Epithelial cell of proximal tubule (primary cell): ENCODE measurements at regions not wholly inside any gene's neighbourhood (a gene's known extent, or its start where the extent isn't known, plus 50 kb on each side); places are given as distances from the start of the nearest gene placed in this dataset.
A peak's percentile ranks its signal among the peaks of the same experiment; 100 is the strongest.

ENCODE experiments used
- DNase-seq: peaks from one replicate; pipeline ENCODE4 v3.0.0-alpha.2; 2011; ENCODE audit warnings: low read depth
- H3K4me3 ChIP-seq: 2 replicates; pipeline ENCODE4 v1.5.1; 2011; ENCODE audit warnings: low read depth, mild to moderate bottlenecking, low read length
- TF ChIP-seq, protein P1 (sequence below): conservative IDR thresholded peaks from 2 replicates; pipeline ENCODE4 v1.5.1; 2012; ENCODE audit warnings: low read depth, mild to moderate bottlenecking, low read length

DNA sequence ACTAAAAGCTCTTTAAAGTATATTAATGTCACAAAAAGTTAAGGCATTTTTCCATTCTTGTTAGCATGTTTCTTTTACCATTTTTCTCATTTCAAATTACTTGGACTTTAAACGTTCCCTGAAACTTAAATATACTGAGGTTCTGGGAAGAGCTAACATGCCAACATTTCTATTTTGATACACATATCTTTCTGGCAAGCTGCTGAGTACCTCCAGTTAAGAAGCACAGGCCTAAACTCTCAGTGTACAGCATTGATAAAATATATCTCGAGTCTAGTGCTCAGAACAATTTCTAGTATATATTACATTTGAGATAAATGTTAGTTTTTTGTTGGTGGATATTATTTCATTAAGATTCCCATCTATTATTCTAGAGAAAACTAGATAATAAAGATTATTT, 612.9 kb upstream of the KCND2 start:
- no peak overlapping the region for H3K4me3 ChIP-seq
- TF ChIP-seq, protein P1, sequence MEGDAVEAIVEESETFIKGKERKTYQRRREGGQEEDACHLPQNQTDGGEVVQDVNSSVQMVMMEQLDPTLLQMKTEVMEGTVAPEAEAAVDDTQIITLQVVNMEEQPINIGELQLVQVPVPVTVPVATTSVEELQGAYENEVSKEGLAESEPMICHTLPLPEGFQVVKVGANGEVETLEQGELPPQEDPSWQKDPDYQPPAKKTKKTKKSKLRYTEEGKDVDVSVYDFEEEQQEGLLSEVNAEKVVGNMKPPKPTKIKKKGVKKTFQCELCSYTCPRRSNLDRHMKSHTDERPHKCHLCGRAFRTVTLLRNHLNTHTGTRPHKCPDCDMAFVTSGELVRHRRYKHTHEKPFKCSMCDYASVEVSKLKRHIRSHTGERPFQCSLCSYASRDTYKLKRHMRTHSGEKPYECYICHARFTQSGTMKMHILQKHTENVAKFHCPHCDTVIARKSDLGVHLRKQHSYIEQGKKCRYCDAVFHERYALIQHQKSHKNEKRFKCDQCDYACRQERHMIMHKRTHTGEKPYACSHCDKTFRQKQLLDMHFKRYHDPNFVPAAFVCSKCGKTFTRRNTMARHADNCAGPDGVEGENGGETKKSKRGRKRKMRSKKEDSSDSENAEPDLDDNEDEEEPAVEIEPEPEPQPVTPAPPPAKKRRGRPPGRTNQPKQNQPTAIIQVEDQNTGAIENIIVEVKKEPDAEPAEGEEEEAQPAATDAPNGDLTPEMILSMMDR, result no peak
- DNase-seq, result no peak

DNA sequence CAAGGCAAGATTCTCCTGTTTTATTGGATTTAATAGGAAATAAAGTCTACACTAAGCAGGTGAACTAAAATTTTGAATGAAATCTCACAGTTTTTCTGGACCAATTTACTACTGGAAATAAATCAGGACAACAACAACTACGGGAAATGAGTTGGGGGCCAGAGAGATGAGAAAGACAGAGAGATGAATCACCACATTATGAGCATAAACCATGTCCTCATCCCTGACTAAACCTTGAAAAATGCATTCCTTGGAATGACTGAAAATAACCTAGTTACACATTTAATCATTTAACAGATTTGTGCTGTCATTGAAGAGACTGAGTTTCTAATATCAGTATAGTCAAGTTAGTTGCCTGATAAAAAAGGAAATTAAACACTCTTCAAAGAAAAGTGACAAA, 608.4 kb upstream of the KCND2 start:
- TF ChIP-seq, protein P1, result no peak
- peak; percentile 80 for DNase-seq
- no peak overlapping the region for H3K4me3 ChIP-seq

DNA sequence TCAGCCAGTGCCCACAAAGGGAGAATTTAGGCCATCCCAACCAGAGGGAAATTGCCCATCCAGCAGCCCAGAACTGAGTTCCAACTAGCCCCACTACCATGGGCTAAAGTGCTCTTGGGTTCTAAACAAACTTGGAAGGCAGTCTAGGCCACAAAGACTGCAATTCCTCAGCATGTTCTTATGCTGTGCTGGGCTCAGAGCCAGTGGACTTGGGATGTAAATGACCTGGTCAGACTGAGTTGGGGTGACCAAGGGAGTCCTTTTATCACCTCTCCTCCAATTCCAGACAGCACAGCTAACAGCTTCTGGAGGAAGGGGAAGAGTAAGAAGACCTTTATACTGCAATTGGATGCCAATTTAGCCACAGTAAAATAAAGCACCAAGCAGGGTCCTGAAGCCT, 607.2 kb upstream of the KCND2 start:
- H3K4me3 ChIP-seq, result no peak overlapping the region
- DNase-seq, result no peak
- TF ChIP-seq, protein P1, result no peak

DNA sequence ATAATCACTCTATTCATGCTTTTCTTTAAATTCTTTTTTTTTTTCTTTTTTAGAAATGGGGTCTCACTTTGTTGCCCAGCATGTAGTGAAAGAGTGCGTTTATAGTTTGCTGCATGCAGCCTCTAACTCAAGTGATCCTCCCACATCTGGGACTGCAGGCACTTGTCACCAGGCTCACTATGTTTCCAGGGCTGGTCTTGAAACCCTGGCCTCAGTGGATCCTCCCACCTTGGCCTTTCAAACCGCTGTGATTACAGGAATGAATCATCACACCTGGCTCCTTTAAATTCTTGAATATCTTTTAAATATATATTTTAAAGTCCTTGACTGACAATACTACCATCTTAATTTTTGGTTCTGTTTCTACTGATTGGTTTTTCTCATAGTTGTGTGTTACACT, 591.6 kb upstream of the KCND2 start:
- no peak for DNase-seq
- no peak overlapping the region for H3K4me3 ChIP-seq
- TF ChIP-seq, protein P1, result no peak

DNA sequence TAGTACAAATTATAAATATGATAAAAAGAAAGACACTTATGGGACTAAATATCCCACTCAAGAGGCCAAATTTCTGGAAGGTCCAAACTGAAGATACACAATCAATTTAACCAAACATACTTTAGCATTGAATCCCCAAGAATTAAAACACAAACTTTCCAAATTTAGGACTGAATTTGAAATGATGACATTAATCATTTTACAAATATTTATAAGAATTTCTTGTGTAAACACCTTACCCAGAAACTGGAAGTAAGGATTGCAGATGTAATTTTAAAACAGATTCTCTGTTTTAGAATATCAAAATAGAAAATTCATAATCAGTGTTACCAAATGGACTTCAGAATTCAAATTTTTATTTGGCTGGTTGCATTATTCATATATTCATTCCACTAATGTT, 588.2 kb upstream of the KCND2 start:
- no peak overlapping the region for H3K4me3 ChIP-seq
- TF ChIP-seq, protein P1, result no peak
- no peak for DNase-seq

DNA sequence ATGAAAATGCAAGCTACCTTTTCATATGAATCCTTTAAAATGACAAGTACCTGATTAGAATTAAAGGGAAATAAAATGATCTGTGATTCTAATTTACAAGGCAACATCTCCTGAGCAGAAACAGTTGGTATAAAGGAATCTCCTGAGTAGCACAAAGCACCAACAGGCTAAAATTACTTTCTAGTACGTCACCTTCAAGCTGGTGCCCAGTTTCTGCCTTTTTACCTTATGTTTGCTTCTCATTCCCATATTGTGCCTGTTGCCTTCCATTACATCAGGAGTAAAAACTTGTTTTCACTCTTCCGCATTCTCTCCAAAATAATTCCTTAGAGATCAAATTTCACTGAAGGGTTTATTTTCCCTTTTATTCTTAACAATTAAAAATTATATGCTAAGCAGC, 587.1 kb upstream of the KCND2 start:
- TF ChIP-seq, protein P1, result no peak
- DNase-seq, result no peak
- no peak overlapping the region for H3K4me3 ChIP-seq

DNA sequence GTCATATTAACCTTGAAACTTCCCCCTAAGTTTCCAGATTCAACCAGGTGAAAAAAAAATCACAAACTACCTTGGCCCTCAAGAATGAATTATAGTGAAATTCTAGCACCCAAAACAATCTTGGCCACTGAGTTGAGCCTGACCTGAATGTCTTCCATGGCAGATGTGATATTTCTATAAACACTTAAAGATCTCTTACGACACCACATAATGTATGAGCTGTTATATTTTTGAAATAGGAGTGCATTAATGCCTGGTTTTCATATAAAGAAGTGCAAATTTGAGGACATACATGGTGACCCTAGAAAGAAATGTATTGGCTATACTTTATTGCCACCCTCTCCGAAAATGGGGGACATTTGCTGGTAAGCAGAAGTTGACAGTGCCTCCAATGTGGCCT, 584.1 kb upstream of the KCND2 start:
- H3K4me3 ChIP-seq, result no peak overlapping the region
- TF ChIP-seq, protein P1, result no peak
- DNase-seq, result no peak
